SJSA1 (cell line): ENCODE measurements at regions not wholly inside any gene's neighbourhood (a gene's known extent, or its start where the extent isn't known, plus 50 kb on each side); places are given as distances from the start of the nearest gene placed in this dataset.

Experiments used
- DNase-seq, 2 experiments: peaks; one replicate each; pipeline ENCODE4 v3.0.0-alpha.2; 2015 to 2020; ENCODE audit warnings: low spot score in 2 of 2, low read depth in 1 of 2
- H3K27ac ChIP-seq: fragments of 250-450 bp; sonication (Bioruptor Pico); 2 replicates; pipeline ENCODE4 v1.5.1; 2020; ENCODE audit warnings: mild to moderate bottlenecking, moderate library complexity
- H3K27me3 ChIP-seq: fragments of 250-450 bp; sonication (Bioruptor Pico); replicated peaks from 2 replicates; pipeline ENCODE4 v1.5.1; 2020; ENCODE audit warnings: mild to moderate bottlenecking, moderate library complexity
- H3K36me3 ChIP-seq: fragments of 250-450 bp; sonication (Bioruptor Pico); 2 replicates; pipeline ENCODE4 v1.5.1; 2020; ENCODE audit warnings: mild to moderate bottlenecking
- H3K4me1 ChIP-seq: fragments of 250-450 bp; sonication (Bioruptor Pico); replicated peaks from 2 replicates; pipeline ENCODE4 v1.6.1; 2021; ENCODE audit warnings: mild to moderate bottlenecking
- H3K4me3 ChIP-seq: fragments of 250-450 bp; sonication (Bioruptor Pico); 2 replicates; pipeline ENCODE4 v1.5.1; 2020; ENCODE audit warnings: mild to moderate bottlenecking
- H3K9me3 ChIP-seq: fragments of 250-450 bp; sonication (Bioruptor Pico); replicated peaks from 2 replicates; pipeline ENCODE4 v1.5.1; 2020; ENCODE audit warnings: mild to moderate bottlenecking

DNA sequence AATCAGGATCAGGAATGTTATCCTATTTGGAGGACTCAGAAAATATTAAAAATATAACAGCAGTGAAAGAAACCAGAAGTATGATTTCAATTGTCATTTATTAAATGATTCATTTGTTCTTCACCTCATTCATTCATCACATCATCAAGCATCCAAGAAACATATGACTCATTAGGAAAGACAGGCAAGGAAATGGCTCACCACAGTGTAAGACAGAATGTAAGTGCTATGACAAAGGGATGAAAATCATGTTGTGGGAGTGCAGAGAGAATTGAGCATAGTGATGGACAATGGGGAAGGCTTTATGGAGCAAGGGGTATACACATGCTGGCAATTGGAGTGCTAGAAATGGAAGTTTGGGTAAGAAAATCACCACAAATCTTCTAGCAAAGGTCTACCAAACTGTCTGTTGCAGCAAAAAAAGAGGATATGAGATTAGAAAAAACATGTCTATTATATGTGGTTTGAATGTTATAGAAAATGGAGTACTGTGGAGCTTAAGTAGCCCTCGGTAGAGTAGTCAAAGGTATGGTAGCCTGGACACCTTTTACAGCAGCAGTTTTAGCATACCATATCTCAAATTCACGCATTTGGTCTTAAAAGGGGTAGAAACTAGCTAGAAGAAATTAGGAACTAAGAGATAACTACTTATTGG lies 111.1 kb upstream of the GPR149 start:
- no peaks in the 10 kb centered on the region for H3K4me1 ChIP-seq
- no peak overlapping the region for H3K4me3 ChIP-seq
- no peaks in the 10 kb centered on the region for H3K27me3 ChIP-seq
- no peaks in the 10 kb centered on the region for H3K36me3 ChIP-seq
- DNase-seq: no peak
- H3K27ac ChIP-seq: no peak overlapping the region
- no peaks in the 10 kb centered on the region for H3K9me3 ChIP-seq

DNA sequence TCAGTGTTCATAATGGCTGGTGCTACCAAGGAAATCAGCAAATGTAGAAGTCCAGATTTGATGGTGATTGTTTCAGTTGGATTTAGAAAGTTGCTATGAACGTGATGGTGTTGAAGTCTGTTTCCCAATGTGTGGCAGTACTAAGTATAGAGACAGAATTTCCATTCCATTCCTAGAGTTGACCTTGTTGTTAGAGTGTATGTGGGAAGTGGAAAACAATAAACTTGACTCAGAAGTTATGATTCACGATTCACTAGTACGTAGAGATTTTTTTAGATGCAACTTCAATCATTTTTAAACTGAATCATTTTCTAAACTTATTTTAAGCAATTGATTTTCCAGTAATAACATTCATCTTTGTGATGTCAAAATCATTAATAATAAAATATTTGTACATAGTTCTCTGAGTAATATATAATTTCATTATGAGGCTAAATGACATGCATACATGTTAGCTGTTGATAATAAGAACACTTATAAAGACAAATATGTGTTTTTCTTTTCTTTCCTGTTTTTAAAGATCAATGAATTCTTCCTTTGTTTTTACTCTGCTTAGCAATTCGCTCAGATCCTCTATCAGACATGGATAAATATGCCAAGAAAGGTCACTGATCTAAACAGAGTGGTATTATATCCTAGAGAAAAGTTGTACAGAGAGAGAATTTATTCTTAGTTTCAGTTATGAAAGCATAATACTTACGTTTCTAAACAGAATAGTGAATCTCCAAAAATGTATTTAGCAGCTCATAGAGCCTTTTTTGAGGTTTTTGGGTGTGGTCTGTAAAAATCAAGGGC lies 108.8 kb upstream of the GPR149 start:
- Histone ChIP-seq H3K9me3 (no peaks in the 10 kb centered on the region), H3K36me3 (no peaks in the 10 kb centered on the region), H3K4me3 (no peak overlapping the region), H3K4me1 (no peaks in the 10 kb centered on the region), H3K27ac (no peak overlapping the region), H3K27me3 (no peaks in the 10 kb centered on the region)
- DNase-seq: no peak

DNA sequence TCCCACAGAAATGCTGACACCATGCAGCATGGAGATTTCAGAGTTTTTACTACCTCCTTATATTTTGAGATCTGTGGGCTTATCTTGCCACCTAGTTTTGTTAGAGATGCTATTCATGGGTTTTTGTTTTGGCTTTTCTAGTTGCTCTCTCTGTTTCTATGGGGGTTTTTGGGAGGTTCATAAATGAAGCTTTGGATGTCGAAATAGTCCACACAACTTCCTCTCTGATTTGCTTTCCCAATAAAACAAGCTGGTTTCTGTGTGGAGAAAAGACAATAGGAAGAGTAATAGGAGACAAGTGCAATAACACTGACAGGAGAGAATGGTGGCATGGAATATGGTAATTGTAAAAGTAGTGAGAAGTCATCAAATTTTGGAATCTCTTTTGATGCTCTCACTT lies 106.8 kb upstream of the GPR149 start:
- Histone ChIP-seq H3K36me3 (no peaks in the 10 kb centered on the region), H3K4me1 (no peaks in the 10 kb centered on the region), H3K27ac (no peak overlapping the region), H3K4me3 (no peak overlapping the region), H3K27me3 (no peaks in the 10 kb centered on the region), H3K9me3 (no peaks in the 10 kb centered on the region)
- no peak for DNase-seq

DNA sequence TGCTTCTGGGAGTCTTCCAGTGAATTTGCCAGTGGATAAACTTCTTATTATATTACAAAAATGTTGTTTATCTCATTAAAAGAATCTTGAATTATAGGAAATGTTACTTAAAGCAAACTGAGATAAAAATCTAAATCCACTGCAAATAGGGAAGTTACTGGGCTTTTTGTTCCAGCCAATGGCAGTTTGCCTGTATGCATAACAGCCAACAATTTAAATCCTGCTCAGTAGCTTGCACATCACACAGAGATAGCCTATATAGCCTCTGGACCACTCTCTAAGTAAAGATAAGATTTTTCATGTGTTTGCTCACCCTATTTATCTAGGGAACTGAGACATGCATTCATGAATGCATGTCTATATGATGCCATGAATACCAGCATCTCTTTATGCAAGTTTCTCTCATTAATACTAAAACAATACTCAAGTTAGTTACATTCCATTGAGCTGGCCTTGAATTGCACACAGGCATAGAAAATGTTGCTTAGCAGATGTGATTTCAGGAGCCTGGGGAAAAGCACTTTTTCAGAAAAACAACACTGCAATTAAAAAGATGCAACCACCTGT lies 92.1 kb upstream of the GPR149 start:
- H3K27me3 ChIP-seq: no peaks in the 10 kb centered on the region
- no peaks in the 10 kb centered on the region for H3K36me3 ChIP-seq
- no peaks in the 10 kb centered on the region for H3K4me1 ChIP-seq
- H3K27ac ChIP-seq: no peak overlapping the region
- no peak for DNase-seq
- H3K9me3 ChIP-seq: no peaks in the 10 kb centered on the region
- no peak overlapping the region for H3K4me3 ChIP-seq

DNA sequence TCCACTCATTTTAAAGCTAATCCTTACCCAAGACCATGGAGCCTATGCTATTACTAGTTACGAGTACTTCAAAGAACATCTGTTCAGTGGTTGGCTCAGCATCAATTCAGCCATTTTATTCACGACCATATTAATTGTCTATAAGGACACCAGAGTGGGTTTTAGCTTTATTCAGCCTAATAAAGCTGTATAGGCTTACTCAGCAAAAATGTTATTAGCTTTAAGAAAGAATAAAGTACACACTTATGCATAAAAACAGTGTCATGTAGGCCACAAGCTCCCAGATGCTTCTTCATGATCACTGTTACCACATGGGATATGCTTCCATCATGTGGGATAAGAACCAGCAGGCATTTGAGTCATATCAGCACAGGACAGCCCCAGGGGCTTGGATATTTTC lies 87.4 kb upstream of the GPR149 start:
- Histone ChIP-seq H3K27me3 (no peaks in the 10 kb centered on the region), H3K4me3 (no peak overlapping the region)

DNA sequence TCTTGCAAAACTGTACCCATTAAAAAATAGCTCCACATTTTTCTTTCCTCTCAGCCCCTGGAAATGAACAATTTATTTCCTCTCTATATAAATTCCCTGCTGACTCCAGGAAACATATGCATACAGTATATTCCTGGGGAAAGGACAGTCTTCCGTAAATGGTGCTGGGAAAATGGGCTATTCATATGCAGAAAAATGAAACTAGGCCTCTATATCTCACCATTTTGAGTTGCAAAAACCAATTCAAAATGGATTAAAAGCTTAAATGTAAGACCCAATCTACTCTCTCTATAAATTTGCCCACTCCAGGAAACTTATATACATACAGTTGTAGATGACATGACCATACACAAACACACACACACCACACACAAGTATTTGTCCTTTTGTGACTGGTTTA lies 85.9 kb upstream of the GPR149 start:
- no peaks in the 10 kb centered on the region for H3K4me1 ChIP-seq
- no peak for DNase-seq
- no peaks in the 10 kb centered on the region for H3K27me3 ChIP-seq
- no peak overlapping the region for H3K27ac ChIP-seq
- H3K4me3 ChIP-seq: no peak overlapping the region
- no peaks in the 10 kb centered on the region for H3K9me3 ChIP-seq
- no peaks in the 10 kb centered on the region for H3K36me3 ChIP-seq

More for the DNA sequence above, 87.4 kb upstream of the GPR149 start:
- Histone ChIP-seq H3K9me3 (no peaks in the 10 kb centered on the region), H3K36me3 (no peaks in the 10 kb centered on the region), H3K27ac (no peak overlapping the region), H3K4me1 (no peaks in the 10 kb centered on the region)
- DNase-seq: no peak

DNA sequence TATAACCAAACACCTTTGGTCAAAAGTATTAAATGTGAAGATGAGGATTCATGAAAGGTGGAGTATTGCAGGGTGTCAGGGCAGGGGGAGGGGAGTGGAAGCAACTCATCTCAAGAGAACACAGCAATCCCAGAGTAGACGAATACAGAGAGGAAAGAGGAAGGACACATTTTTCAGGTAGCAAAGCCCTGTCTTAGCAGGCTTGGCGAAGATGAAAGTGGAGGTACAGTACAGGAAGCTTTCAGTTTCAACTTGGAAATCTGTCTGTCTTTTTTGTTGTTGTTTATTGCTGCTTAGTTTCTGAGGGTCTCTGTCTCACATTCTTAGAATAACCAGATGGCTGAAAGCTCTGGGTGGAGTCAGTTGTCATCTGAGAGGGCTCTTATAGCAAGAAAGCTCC lies 80.8 kb upstream of the GPR149 start:
- no peak for DNase-seq
- Histone ChIP-seq H3K36me3 (no peaks in the 10 kb centered on the region), H3K4me3 (no peak overlapping the region), H3K27me3 (no peaks in the 10 kb centered on the region), H3K9me3 (no peaks in the 10 kb centered on the region), H3K4me1 (no peaks in the 10 kb centered on the region), H3K27ac (no peak overlapping the region)

DNA sequence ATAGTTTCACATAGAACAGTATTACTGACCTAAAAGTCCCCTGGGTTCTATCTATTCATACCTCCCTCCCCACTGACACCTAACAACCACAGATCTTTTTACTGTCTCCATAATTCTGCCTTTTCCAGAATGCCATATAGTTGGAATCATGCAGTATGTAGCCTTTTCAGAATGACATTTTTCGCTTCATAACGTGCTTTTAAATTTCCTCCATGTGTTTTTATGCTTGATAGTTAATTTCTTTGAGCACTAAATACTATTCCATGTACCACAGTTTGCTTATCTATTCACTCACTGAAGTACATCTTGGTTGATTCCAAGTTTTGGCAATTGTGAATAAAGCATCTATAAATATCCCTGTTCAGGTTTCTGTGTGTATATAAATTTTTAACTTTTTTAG lies 77.7 kb upstream of the GPR149 start:
- Histone ChIP-seq H3K4me3 (no peak overlapping the region), H3K4me1 (no peaks in the 10 kb centered on the region), H3K27me3 (no peaks in the 10 kb centered on the region), H3K9me3 (no peaks in the 10 kb centered on the region), H3K36me3 (no peaks in the 10 kb centered on the region), H3K27ac (no peak overlapping the region)
- no peak for DNase-seq

DNA sequence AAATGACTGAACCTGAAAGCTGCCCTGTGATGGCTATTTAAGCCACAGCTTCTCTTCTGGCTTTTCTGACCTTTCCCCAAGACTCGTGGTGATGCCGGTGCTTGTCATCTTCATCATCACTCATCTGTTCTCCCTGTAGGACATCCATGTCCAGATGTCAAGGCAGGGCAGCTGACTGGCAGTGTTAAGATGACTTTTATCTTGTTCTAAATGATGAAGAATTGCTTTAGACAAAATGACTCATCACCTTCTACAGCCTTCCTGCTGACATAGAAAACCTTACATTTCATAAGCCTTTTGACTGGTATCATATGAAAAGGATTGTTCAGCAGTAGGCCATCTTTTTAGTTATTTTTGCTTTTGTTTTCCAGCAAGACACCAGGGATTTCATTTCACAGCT lies 67.0 kb upstream of the GPR149 start:
- H3K4me1 ChIP-seq: no peaks in the 10 kb centered on the region
- no peaks in the 10 kb centered on the region for H3K9me3 ChIP-seq
- no peaks in the 10 kb centered on the region for H3K36me3 ChIP-seq
- H3K27me3 ChIP-seq: no peaks in the 10 kb centered on the region
- no peak for DNase-seq
- no peak overlapping the region for H3K27ac ChIP-seq
- no peak overlapping the region for H3K4me3 ChIP-seq

DNA sequence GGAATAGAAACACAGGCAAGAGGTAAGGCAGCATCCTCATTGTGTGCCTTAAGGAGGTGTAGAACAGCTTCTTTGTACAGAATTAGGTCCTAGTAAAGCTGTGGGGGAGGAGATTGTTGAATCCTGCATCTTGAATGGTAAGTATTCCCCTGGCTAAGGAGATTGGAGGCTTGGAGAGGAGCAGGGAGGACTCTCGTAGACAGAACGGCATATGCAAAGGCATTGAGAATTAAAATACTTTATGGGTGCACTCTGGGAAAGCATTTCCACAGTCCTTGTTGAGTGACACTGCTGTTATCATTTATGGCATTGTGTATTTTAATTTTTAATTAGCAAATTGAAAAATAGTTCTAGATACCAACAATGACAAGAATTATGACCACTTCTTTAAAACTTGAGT lies 66.5 kb upstream of the GPR149 start:
- Histone ChIP-seq H3K9me3 (no peaks in the 10 kb centered on the region), H3K27me3 (no peaks in the 10 kb centered on the region), H3K27ac (no peak overlapping the region), H3K36me3 (no peaks in the 10 kb centered on the region), H3K4me3 (no peak overlapping the region), H3K4me1 (no peaks in the 10 kb centered on the region)
- DNase-seq: no peak

DNA sequence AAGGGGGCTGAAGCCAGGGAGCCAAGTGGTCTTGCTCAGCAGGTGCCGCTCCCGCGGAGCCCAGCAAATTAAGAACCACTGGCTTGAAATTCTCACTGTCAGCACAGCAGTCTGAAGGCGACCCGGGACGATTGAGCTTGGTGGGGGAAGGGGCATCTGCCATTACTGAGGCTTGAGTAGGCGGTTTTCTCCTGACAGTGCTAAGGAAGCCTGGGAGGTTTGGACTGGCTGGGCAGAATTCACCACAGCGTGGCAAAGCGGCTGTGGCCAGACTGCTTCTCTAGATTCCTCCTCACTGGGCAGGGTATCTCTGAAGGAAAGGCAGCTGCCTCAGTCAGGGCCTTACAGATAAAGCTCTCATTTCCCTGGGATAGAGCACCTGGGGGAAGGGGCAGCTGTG lies 57.0 kb upstream of the GPR149 start:
- no peaks in the 10 kb centered on the region for H3K9me3 ChIP-seq
- H3K4me1 ChIP-seq: no peaks in the 10 kb centered on the region
- H3K27me3 ChIP-seq: no peaks in the 10 kb centered on the region
- H3K4me3 ChIP-seq: no peak overlapping the region
- H3K36me3 ChIP-seq: no peaks in the 10 kb centered on the region
- no peak overlapping the region for H3K27ac ChIP-seq
- no peak for DNase-seq

DNA sequence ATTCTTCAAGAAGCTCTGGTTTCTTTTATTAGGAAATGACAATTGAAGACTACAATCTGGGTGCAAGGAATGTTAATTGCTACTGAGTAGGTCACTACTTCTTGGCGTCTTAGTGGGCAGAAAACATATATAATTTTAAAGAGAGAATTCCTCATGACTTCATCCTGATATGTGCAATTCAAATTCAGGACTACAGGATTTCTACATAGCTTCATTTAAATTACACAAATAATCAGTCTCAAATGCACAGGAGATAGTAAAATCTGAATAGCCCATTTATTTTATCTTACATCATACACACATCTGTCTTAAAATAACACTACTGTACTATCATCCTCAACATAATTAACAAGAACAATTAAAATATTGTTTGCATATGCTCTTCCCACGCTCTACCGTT lies 52.5 kb upstream of the GPR149 start:
- H3K27me3 ChIP-seq: no peaks in the 10 kb centered on the region
- no peak overlapping the region for H3K4me3 ChIP-seq
- no peaks in the 10 kb centered on the region for H3K36me3 ChIP-seq
- H3K9me3 ChIP-seq: no peaks in the 10 kb centered on the region
- no peak overlapping the region for H3K27ac ChIP-seq
- DNase-seq: no peak
- no peaks in the 10 kb centered on the region for H3K4me1 ChIP-seq

DNA sequence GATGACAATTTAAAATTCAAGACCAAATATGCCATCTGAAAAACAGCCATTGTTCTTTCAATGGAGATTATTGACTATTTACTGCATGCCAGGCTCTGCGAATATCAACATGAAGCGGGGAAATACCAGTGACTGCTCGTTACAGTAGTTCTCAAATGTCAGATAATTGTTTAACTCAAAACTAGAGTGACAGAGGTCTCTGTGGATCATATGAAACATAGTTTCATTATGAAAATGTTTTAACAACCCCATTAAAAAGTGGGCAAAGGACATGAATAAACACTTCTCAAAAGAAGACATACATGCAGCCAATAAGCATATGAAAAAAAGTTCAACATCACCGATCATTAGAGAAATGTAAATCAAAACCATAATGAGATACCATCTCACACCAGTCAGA lies 50.0 kb upstream of the GPR149 start:
- Histone ChIP-seq H3K4me1 (no peaks in the 10 kb centered on the region), H3K4me3 (no peak overlapping the region), H3K27me3 (no peaks in the 10 kb centered on the region), H3K27ac (no peak overlapping the region), H3K36me3 (no peaks in the 10 kb centered on the region), H3K9me3 (no peaks in the 10 kb centered on the region)
- DNase-seq: no peak
